ENCODE measurements at regions not wholly inside any gene's neighbourhood (a gene's known extent, or its start where the extent isn't known, plus 50 kb on each side); places are given as distances from the start of the nearest gene placed in this dataset.

DNA sequence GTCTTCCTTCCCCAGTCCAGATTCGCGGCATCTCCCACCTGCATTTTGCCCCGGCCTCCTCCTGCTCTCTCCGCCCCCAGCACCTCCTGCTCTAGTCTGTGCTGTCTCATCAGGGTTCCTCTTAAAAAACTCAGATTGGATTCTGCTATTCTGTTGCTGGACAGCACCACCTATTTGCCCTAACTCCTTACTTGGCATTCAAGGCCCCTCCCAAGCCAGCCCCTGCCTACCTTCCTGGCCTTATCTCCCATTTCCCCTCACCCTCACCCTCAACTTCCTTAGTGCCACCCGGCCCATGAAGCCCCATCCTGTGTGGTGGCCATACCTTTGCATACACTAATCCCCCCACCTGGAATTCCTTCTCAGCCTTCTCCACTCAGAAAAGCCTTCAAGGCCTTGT lies 59.9 kb upstream of the PRDM11 start:
- no peaks in the 10 kb centered on the region for H3K9me3 ChIP-seq (ENCODE audit: control insufficient read depth in 4 of 4, insufficient read depth in 3 of 4, low read length in 3 of 4)
- H3K9ac ChIP-seq (ENCODE audit: insufficient read depth in 1 of 2, low read length in 2 of 2) = no peak overlapping the region
- no peak overlapping the region for H3K4me3 ChIP-seq
- TF ChIP-seq, protein P1, sequence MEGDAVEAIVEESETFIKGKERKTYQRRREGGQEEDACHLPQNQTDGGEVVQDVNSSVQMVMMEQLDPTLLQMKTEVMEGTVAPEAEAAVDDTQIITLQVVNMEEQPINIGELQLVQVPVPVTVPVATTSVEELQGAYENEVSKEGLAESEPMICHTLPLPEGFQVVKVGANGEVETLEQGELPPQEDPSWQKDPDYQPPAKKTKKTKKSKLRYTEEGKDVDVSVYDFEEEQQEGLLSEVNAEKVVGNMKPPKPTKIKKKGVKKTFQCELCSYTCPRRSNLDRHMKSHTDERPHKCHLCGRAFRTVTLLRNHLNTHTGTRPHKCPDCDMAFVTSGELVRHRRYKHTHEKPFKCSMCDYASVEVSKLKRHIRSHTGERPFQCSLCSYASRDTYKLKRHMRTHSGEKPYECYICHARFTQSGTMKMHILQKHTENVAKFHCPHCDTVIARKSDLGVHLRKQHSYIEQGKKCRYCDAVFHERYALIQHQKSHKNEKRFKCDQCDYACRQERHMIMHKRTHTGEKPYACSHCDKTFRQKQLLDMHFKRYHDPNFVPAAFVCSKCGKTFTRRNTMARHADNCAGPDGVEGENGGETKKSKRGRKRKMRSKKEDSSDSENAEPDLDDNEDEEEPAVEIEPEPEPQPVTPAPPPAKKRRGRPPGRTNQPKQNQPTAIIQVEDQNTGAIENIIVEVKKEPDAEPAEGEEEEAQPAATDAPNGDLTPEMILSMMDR (IDR thresholded peaks at IDR 0.05; ENCODE audit: control extremely low read depth, extremely low read depth) = no peak
- DNase-seq = no peak
- WGBS, 2 donors = 85 to 88% methylated on average over 5 of the region's 5 CpGs
- peaks cover 0 to 9% (median 0%) of the 10 kb centered on the region in 5 donors for H3K4me1 ChIP-seq (ENCODE audit: control insufficient read depth in 5 of 5, insufficient read depth in 5 of 5, low read length in 5 of 5)
- peaks cover 0 to 5% (median 2%) of the 10 kb centered on the region in 3 donors for H3K27me3 ChIP-seq (ENCODE audit: control insufficient read depth in 3 of 3, insufficient read depth in 3 of 3, low read length in 2 of 3)
- no peak for ATAC-seq (ENCODE audit: insufficient read depth, low FRiP score)
- no peaks in the 10 kb centered on the region for H3K36me3 ChIP-seq (ENCODE audit: control insufficient read depth in 4 of 4, insufficient read depth in 4 of 4, low read length in 4 of 4)
- no peak overlapping the region for H3K27ac ChIP-seq (ENCODE audit: low read depth in 1 of 2, low read length in 1 of 2)

DNA sequence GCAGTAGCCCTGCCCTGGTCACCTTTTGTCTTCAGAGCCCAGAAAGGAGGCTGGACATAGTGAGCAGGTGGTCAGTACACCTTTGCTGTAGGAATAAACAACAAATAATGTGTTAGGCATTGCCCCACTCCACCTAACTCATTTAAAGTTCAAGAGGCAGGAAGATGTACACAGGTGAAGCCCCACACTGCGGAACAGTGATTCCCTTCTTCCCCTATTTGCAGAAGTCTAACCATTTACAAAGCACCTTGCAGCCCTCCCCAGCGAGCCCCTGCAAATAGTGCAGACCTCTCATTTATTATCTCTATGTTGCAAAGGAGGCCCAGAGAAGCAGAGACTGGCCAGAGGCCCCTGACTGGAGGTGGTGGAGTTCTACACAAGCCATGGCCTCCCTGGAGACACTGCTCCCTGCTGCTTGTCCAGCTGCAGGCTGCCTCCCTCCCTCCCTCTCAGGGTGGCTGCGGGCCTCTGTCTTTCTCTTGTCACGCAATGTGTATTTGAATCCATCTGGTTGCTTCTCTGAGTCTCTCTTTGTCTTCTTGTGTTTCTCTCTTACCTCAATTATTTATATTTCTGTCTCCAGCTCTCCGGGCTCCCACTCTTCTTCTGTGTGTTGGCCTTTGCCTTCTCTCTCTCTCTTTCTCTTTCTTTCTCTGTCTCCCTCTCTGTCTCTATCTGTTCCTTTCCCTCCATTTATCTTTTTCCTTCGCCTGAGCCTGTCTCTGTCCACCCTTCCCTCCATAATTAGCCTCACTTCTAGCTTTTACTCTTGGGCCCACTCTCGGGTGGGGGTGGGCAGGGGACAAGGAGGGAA lies 59.1 kb upstream of the PRDM11 start:
- no peak for DNase-seq
- H3K36me3 ChIP-seq (ENCODE audit: control insufficient read depth in 4 of 4, insufficient read depth in 4 of 4, low read length in 4 of 4) = no peaks in the 10 kb centered on the region
- WGBS, 2 donors = 86 to 87% methylated on average over 7 of the region's 7 CpGs
- peaks cover 0 to 5% (median 2%) of the 10 kb centered on the region in 3 donors for H3K27me3 ChIP-seq (ENCODE audit: control insufficient read depth in 3 of 3, insufficient read depth in 3 of 3, low read length in 2 of 3)
- no peak overlapping the region for H3K4me3 ChIP-seq
- no peak overlapping the region for H3K27ac ChIP-seq (ENCODE audit: low read depth in 1 of 2, low read length in 1 of 2)
- no peak overlapping the region for H3K9ac ChIP-seq (ENCODE audit: insufficient read depth in 1 of 2, low read length in 2 of 2)
- TF ChIP-seq, protein P1 (IDR thresholded peaks at IDR 0.05; ENCODE audit: control extremely low read depth, extremely low read depth) = no peak
- ATAC-seq (ENCODE audit: insufficient read depth, low FRiP score) = no peak
- H3K4me1 ChIP-seq (ENCODE audit: control insufficient read depth in 5 of 5, insufficient read depth in 5 of 5, low read length in 5 of 5) = peaks cover 0 to 14% (median 0%) of the 10 kb centered on the region in 5 donors
- no peaks in the 10 kb centered on the region for H3K9me3 ChIP-seq (ENCODE audit: control insufficient read depth in 4 of 4, insufficient read depth in 3 of 4, low read length in 3 of 4)

DNA sequence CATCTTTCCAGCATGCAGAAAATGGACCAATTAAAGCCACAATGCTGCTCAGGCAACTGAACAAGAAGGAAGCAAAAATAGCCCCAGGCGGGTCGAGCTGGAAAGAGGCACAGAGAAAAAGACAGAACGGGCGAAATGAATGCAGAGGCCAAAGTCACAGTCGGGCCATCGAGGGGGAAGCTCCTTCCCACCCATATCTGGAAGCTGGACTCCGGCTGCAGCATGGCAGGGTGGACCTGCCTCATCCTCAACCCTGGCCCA lies 58.6 kb upstream of the PRDM11 start:
- peaks cover 0 to 15% (median 0%) of the 10 kb centered on the region in 5 donors for H3K4me1 ChIP-seq (ENCODE audit: control insufficient read depth in 5 of 5, insufficient read depth in 5 of 5, low read length in 5 of 5)
- H3K27me3 ChIP-seq (ENCODE audit: control insufficient read depth in 3 of 3, insufficient read depth in 3 of 3, low read length in 2 of 3) = peaks cover 0 to 5% (median 2%) of the 10 kb centered on the region in 3 donors
- H3K9ac ChIP-seq (ENCODE audit: insufficient read depth in 1 of 2, low read length in 2 of 2) = no peak overlapping the region
- ATAC-seq (ENCODE audit: insufficient read depth, low FRiP score) = no peak
- TF ChIP-seq, protein P1 (IDR thresholded peaks at IDR 0.05; ENCODE audit: control extremely low read depth, extremely low read depth) = no peak
- no peaks in the 10 kb centered on the region for H3K9me3 ChIP-seq (ENCODE audit: control insufficient read depth in 4 of 4, insufficient read depth in 3 of 4, low read length in 3 of 4)
- H3K4me3 ChIP-seq = no peak overlapping the region
- H3K27ac ChIP-seq (ENCODE audit: low read depth in 1 of 2, low read length in 1 of 2) = no peak overlapping the region
- no peaks in the 10 kb centered on the region for H3K36me3 ChIP-seq (ENCODE audit: control insufficient read depth in 4 of 4, insufficient read depth in 4 of 4, low read length in 4 of 4)
- DNase-seq = no peak
- 79 to 85% methylated on average over 7 of the region's 7 CpGs for WGBS, 2 donors

DNA sequence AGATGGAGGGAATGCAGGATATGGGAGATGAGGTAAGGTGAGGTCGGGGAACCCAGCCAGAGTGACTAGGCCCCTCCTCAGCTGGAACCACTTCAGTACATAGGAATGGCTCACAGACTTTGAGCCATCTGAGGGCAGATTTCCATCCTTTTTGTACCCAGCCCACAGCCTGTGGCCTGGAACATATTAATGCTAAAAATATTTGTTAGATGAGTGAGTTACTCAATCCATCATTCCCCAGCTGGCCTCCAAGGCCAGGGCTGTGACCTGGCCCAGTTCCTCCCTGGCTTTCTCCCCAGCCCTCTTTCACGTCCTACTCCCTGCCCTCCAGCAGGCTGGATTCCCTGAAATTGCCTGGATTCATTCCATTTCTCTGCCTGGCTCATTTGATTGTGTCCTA lies 57.2 kb upstream of the PRDM11 start:
- Histone ChIP-seq H3K27ac (ENCODE audit: low read depth in 1 of 2, low read length in 1 of 2) (peak overlapping the region in 1 of 2 donors; percentile 82), H3K4me1 (ENCODE audit: control insufficient read depth in 5 of 5, insufficient read depth in 5 of 5, low read length in 5 of 5) (peaks cover 0 to 16% (median 0%) of the 10 kb centered on the region in 5 donors), H3K9me3 (ENCODE audit: control insufficient read depth in 4 of 4, insufficient read depth in 3 of 4, low read length in 3 of 4) (no peaks in the 10 kb centered on the region), H3K27me3 (ENCODE audit: control insufficient read depth in 3 of 3, insufficient read depth in 3 of 3, low read length in 2 of 3) (no peaks in the 10 kb centered on the region), H3K9ac (ENCODE audit: insufficient read depth in 1 of 2, low read length in 2 of 2) (no peak overlapping the region), H3K36me3 (ENCODE audit: control insufficient read depth in 4 of 4, insufficient read depth in 4 of 4, low read length in 4 of 4) (no peaks in the 10 kb centered on the region), H3K4me3 (no peak overlapping the region)
- DNase-seq (no peak), ATAC-seq (ENCODE audit: insufficient read depth, low FRiP score) (peak; percentile 71)
- TF ChIP-seq, protein P1 (IDR thresholded peaks at IDR 0.05; ENCODE audit: control extremely low read depth, extremely low read depth) = no peak
- 50 to 65% methylated on average over 2 of the region's 2 CpGs for WGBS, 2 donors

Measured in lung (tissue), 11 donors.